A549 (cell line): ENCODE measurements at regions not wholly inside any gene's neighbourhood (a gene's known extent, or its start where the extent isn't known, plus 50 kb on each side); places are given as distances from the start of the nearest gene placed in this dataset.

Source experiments
- MAX ChIP-seq: IDR thresholded peaks from 2 replicates; pipeline ENCODE4 v1.6.1; 2012
- TF ChIP-seq, protein P1 (sequence below): fragments of >200 bp; sonication (Bioruptor Twin); formaldehyde crosslinking; IDR thresholded peaks from 3 replicates; pipeline ENCODE4 v1.5.1; 2016
- TF ChIP-seq, protein P2 (sequence below): fragments of >200 bp; sonication (Bioruptor Twin); formaldehyde crosslinking; IDR thresholded peaks from 3 replicates; pipeline ENCODE4 v1.6.1; 2016

- TF ChIP-seq, protein P1, sequence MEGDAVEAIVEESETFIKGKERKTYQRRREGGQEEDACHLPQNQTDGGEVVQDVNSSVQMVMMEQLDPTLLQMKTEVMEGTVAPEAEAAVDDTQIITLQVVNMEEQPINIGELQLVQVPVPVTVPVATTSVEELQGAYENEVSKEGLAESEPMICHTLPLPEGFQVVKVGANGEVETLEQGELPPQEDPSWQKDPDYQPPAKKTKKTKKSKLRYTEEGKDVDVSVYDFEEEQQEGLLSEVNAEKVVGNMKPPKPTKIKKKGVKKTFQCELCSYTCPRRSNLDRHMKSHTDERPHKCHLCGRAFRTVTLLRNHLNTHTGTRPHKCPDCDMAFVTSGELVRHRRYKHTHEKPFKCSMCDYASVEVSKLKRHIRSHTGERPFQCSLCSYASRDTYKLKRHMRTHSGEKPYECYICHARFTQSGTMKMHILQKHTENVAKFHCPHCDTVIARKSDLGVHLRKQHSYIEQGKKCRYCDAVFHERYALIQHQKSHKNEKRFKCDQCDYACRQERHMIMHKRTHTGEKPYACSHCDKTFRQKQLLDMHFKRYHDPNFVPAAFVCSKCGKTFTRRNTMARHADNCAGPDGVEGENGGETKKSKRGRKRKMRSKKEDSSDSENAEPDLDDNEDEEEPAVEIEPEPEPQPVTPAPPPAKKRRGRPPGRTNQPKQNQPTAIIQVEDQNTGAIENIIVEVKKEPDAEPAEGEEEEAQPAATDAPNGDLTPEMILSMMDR = no peak
- no peak for TF ChIP-seq MAX
- TF ChIP-seq, protein P2, sequence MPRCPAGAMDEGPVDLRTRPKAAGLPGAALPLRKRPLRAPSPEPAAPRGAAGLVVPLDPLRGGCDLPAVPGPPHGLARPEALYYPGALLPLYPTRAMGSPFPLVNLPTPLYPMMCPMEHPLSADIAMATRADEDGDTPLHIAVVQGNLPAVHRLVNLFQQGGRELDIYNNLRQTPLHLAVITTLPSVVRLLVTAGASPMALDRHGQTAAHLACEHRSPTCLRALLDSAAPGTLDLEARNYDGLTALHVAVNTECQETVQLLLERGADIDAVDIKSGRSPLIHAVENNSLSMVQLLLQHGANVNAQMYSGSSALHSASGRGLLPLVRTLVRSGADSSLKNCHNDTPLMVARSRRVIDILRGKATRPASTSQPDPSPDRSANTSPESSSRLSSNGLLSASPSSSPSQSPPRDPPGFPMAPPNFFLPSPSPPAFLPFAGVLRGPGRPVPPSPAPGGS = no peak
Measured at GRCh38 chr2:65915273-65915672, 482.9 kb upstream of the SPRED2 start.
